Pancreas (tissue), 10 donors: ENCODE measurements at regions not wholly inside any gene's neighbourhood (a gene's known extent, or its start where the extent isn't known, plus 50 kb on each side); places are given as distances from the start of the nearest gene placed in this dataset.

ENCODE experiments used
- ATAC-seq, 4 donors: fragments of 200-7000 bp; cut with Tn5 transposase; one replicate each; pipeline versions ENCODE4 v1.8.0 to v1.9.1; 2020; ENCODE audit warnings: mild to moderate bottlenecking in 4 of 4, moderate library complexity in 4 of 4
- DNase-seq, 6 donors: peaks; one replicate each; pipeline ENCODE4 v3.0.0-alpha.2; 2020
- FAIRE-seq: peaks from 2 replicates; lab custom pipeline; 2012; peaks lifted over from hg19 to GRCh38; lab: Jason Lieb, UNC
- H3K27ac ChIP-seq, 4 donors: fragments of 200-600 bp; sonication (generic); 1 replicate in 3 of 4; 2 replicates in 1 of 4; pipeline versions ENCODE4 v1.5.0 to v1.8.0; 2020
- H3K27me3 ChIP-seq, 4 donors: fragments of 200-600 bp; one replicate each; pipeline ENCODE4 v1.8.0; 2021
- H3K36me3 ChIP-seq, 3 donors: fragments of 200-600 bp; sonication (generic) in 1 of 3; one replicate each; pipeline versions ENCODE4 v1.5.0 to v1.8.0; 2020 to 2021
- H3K4me1 ChIP-seq, 3 donors: fragments of 200-600 bp; one replicate each; pipeline ENCODE4 v1.8.0; 2021
- H3K4me3 ChIP-seq, 4 donors: fragments of 200-600 bp; sonication (generic) in 2 of 4; one replicate each; pipeline versions ENCODE4 v1.5.0 to v1.8.0; 2020 to 2021
- H3K9me3 ChIP-seq, 4 donors: fragments of 200-600 bp; one replicate each; pipeline ENCODE4 v1.8.0; 2021
- CTCF ChIP-seq, 4 donors: fragments of 200-600 bp; sonication (generic) in 3 of 4; IDR thresholded peaks; one replicate each; pipeline versions ENCODE4 v1.5.0 to v1.8.0; 2021; ENCODE audit warnings: antibody characterized with exemption in 4 of 4
- WGBS, 2 donors: extraction: QIAGEN DNeasy Blood & Tissue Kit; methylation state at CpG; one replicate each; pipeline ENCODE4 v1.1.7; 2013; 5-methylcytosine and 5-hydroxymethylcytosine counted together
- intact Hi-C, 3 donors: fragments of 100-400 bp; cut with DNase I; formaldehyde crosslinking; loops; one replicate each; pipeline versions ENCODE4 v1.11.1 to v1.14.2; 2022
- donor health status: healthy with polysubstance abuse.
- donor health status: DM: no; HTN: no; CAD: no; lungs with moderate emphysema.
- donor health status: DM: no; HTN: no; CAD: no.
- donor health status: control.
- donor health status: control.
- donor health status: Bipolar disorder and iron deficiency.
- donor health status: DM: yes; HTN: yes; CAD: no.
- donor health status: DM: no; HTN: no; CAD: no.
- donor health status: DM: no; HTN: no; CAD: no.
- donor health status: DM: yes; HTN: yes; CAD: no.

- intact Hi-C loops = no loop called here
- H3K27me3 ChIP-seq = no peaks in the 10 kb centered on the region
- TF ChIP-seq CTCF (IDR thresholded peaks at IDR 0.05) = no peak
- no peak overlapping the region for H3K4me3 ChIP-seq
- no peaks in the 10 kb centered on the region for H3K36me3 ChIP-seq
- ATAC-seq (no peak), FAIRE-seq (no peak), DNase-seq (no peak)
- H3K9me3 ChIP-seq = no peaks in the 10 kb centered on the region
- WGBS, 2 donors = 40 to 44% methylated on average over 3 of the region's 3 CpGs
- H3K4me1 ChIP-seq = no peaks in the 10 kb centered on the region
- no peak overlapping the region for H3K27ac ChIP-seq
Observed at GRCh38 chr13:53342623-53343360, 314.2 kb downstream of the OLFM4 start.

- no peak overlapping the region for H3K27ac ChIP-seq
- no peaks in the 10 kb centered on the region for H3K4me1 ChIP-seq
- H3K9me3 ChIP-seq = no peaks in the 10 kb centered on the region
- no peak for DNase-seq
- WGBS, 2 donors = 62 to 69% methylated on average over 1 of the region's 1 CpG
- no peak for TF ChIP-seq CTCF (IDR thresholded peaks at IDR 0.05)
- H3K27me3 ChIP-seq = no peaks in the 10 kb centered on the region
- no peak for ATAC-seq
- no peak overlapping the region for H3K4me3 ChIP-seq
- intact Hi-C loops = no loop called here
- FAIRE-seq = no peak
- H3K36me3 ChIP-seq = no peaks in the 10 kb centered on the region
Observed at GRCh38 chr13:53343361-53343744, 314.7 kb downstream of the OLFM4 start.

GRCh38 chr13:53351021-53351420 is 322.4 kb downstream of the OLFM4 start:
- no peak for FAIRE-seq
- H3K36me3 ChIP-seq = no peaks in the 10 kb centered on the region
- no peak for DNase-seq
- no peak overlapping the region for H3K4me3 ChIP-seq
- no peaks in the 10 kb centered on the region for H3K9me3 ChIP-seq
- H3K27ac ChIP-seq = no peak overlapping the region
- intact Hi-C loops = no loop called here
- ATAC-seq = no peak
- 81 to 84% methylated on average over 1 of the region's 1 CpG for WGBS, 2 donors
- no peaks in the 10 kb centered on the region for H3K27me3 ChIP-seq
- TF ChIP-seq CTCF (IDR thresholded peaks at IDR 0.05) = no peak
- H3K4me1 ChIP-seq = no peaks in the 10 kb centered on the region

- no peaks in the 10 kb centered on the region for H3K36me3 ChIP-seq
- DNase-seq = no peak
- intact Hi-C loops = no loop called here
- no peak for ATAC-seq
- no peak for TF ChIP-seq CTCF (IDR thresholded peaks at IDR 0.05)
- peaks cover 0 to 5% (median 0%) of the 10 kb centered on the region in 4 donors for H3K27me3 ChIP-seq
- H3K4me3 ChIP-seq = no peak overlapping the region
- no peak overlapping the region for H3K27ac ChIP-seq
- FAIRE-seq = no peak
- H3K4me1 ChIP-seq = no peaks in the 10 kb centered on the region
- WGBS, 2 donors = 51 to 63% methylated on average over 3 of the region's 3 CpGs
- no peaks in the 10 kb centered on the region for H3K9me3 ChIP-seq
Observed at GRCh38 chr13:53357582-53357981, 329.0 kb downstream of the OLFM4 start.

- no peaks in the 10 kb centered on the region for H3K4me1 ChIP-seq
- intact Hi-C loops = no loop called here
- no peak for ATAC-seq
- no peak overlapping the region for H3K27ac ChIP-seq
- no peaks in the 10 kb centered on the region for H3K9me3 ChIP-seq
- no peak overlapping the region for H3K4me3 ChIP-seq
- FAIRE-seq = no peak
- H3K36me3 ChIP-seq = no peaks in the 10 kb centered on the region
- no peak for TF ChIP-seq CTCF (IDR thresholded peaks at IDR 0.05)
- no peak for DNase-seq
- no peaks in the 10 kb centered on the region for H3K27me3 ChIP-seq
- WGBS, 2 donors = 46 to 51% methylated on average over 2 of the region's 2 CpGs
Observed at GRCh38 chr13:53368948-53369347, 340.3 kb downstream of the OLFM4 start.
